H7 (cell line): ENCODE measurements at regions not wholly inside any gene's neighbourhood (a gene's known extent, or its start where the extent isn't known, plus 50 kb on each side); places are given as distances from the start of the nearest gene placed in this dataset.
A peak's percentile ranks its signal among the peaks of the same experiment; 100 is the strongest.
"Not testable (repeated sequence)": the region's sequence is repeated elsewhere in the genome, so short reads cannot be mapped to it uniquely, and the experiment has no call there.

Experiments
- DNase-seq: peaks from one replicate; pipeline ENCODE4 v3.0.0; 2012
- H3K27me3 ChIP-seq: 2 replicates; pipeline ENCODE4 v1.6.0; 2011; ENCODE audit warnings: mild to moderate bottlenecking, low read length; ENCODE audit not compliant: control insufficient read depth, insufficient read depth
- H3K36me3 ChIP-seq: replicated peaks from 2 replicates; pipeline ENCODE4 v1.5.1; 2011; ENCODE audit warnings: low read length; ENCODE audit not compliant: control insufficient read depth, insufficient read depth
- H3K4me3 ChIP-seq: 2 replicates; pipeline ENCODE4 v1.5.1; 2011; ENCODE audit warnings: low read depth, mild to moderate bottlenecking, control low read depth, low read length, moderate library complexity; ENCODE audit not compliant: insufficient read depth

DNA sequence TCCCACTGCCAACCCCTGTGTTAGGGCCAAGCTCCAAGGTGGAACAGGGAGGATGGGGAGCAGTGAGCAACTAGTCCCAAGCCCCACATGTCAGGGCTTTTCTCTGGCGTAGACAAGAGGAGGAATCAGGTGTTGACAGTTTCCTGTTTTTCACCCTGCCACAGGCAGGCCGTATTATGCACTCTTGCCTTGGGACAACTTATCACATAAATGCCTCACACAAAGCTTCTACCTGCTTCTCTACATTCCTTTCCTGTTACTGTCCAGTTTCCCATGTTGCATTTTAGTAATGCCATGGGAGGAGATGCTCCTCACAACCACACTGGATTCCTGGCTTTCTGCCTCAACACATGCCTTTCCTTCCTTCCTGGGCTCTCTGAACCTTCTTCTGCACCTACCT, 381.2 kb upstream of the ATP11B start:
- H3K27me3 ChIP-seq = no peaks in the 10 kb centered on the region
- DNase-seq = no peak

GRCh38 chr3:182413061-182413460, 380.2 kb upstream of the ATP11B start:
- DNase-seq = no peak
- H3K36me3 ChIP-seq = no peaks in the 10 kb centered on the region
- no peaks in the 10 kb centered on the region for H3K27me3 ChIP-seq
- no peak overlapping the region for H3K4me3 ChIP-seq

More for the DNA sequence above, 381.2 kb upstream of the ATP11B start:
- Histone ChIP-seq H3K4me3 (no peak overlapping the region), H3K36me3 (no peaks in the 10 kb centered on the region)

DNA sequence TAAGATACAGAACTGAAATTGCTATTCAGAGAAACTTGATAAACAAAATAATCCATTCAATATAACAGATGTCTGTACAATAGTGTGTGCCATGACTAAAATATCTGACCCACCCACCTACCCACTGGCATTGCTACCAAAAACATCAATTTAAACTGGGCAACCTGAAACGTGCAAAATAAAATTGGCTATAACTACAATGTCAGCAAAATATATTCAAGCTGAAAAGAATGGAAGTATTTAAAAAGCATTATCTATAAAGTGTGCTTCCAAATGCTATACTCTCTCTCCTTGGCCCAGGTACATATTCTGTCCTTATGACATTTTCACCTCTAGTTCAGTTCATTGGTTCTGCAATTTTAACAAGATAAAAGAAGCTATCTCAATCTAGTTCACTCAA, 379.6 kb upstream of the ATP11B start:
- DNase-seq = no peak
- Histone ChIP-seq H3K36me3 (no peaks in the 10 kb centered on the region), H3K27me3 (no peaks in the 10 kb centered on the region), H3K4me3 (no peak overlapping the region)

GRCh38 chr3:182414586-182414985, 378.7 kb upstream of the ATP11B start:
- no peak for DNase-seq
- Histone ChIP-seq H3K36me3 (no peaks in the 10 kb centered on the region), H3K27me3 (no peaks in the 10 kb centered on the region), H3K4me3 (no peak overlapping the region)

DNA sequence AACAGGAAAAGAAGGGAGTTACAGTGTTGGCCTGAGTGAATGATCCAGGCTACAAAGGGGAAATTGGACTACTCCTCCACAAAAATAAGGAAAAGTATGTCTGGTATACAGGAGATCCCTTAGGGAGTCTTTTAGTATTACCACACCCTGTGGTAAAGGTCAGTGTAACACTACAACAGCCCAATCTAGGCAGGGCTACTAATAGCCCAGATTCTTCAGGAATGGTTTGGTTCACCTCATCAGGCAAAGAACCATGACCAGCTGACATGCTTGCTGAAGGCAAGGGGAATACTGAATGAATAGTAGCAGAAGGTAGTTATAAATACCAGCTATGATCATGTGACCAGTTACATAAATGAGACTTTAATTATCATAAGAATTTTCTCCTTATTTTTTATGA, 372.6 kb upstream of the ATP11B start:
- no peak for DNase-seq
- H3K4me3 ChIP-seq = no peak overlapping the region
- no peaks in the 10 kb centered on the region for H3K27me3 ChIP-seq
- no peaks in the 10 kb centered on the region for H3K36me3 ChIP-seq

DNA sequence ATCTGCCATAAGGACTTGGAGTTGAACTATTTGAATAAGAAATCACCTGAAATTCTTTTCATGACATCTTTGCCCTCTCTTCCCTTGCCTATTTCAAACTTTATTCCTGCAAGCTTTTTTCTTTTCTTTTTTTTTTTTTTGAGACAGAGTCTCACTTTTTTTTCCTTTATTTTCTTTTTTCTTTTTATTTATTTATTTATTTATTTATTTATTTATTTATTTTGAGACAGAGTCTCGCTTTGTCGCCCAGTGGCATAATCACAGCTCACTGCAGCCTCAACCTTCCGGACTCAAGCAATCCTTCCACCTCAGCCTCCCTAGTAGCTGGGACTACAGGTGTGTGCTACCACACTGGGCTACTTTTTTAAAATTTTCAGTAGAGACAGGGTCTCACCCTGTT, 369.3 kb upstream of the ATP11B start:
- no peaks in the 10 kb centered on the region for H3K36me3 ChIP-seq
- no peak for DNase-seq
- no peaks in the 10 kb centered on the region for H3K27me3 ChIP-seq
- H3K4me3 ChIP-seq = no peak overlapping the region

DNA sequence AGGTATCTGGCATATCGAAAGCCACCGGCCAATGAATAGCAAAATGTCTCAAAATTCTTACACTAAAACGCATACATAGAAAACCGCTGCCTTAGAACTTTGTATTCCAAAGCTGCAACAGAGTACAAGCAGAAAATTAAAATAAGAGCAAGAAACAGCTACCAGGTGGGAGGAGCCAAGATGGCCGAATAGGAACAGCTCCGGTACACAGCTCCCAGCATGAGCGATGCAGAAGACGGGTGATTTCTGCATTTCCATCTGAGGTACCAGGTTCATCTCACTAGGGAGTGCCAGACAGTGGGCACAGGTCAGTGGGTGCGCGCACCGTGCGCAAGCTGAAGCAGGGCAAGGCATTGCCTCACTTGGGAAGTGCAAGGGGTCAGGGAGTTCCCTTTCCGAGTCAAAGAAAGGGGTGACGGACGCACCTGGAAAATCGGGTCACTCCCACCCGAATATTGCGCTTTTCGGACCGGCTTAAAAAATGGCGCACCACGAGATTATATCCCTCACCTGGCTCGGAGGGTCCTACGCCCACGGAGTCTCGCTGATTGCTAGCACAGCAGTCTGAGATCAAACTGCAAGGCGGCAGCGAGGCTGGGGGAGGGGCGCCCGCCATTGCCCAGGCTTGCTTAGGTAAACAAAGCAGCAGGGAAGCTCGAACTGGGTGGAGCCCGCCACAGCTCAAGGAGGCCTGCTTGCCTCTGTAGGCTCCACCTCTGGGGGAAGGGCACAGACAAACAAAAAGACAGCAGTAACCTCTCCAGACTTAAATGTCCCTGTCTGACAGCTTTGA, 367.2 kb upstream of the ATP11B start:
- not testable (repeated sequence) for DNase-seq, H3K27me3 ChIP-seq, H3K36me3 ChIP-seq
- peak overlapping the region; percentile 17; the same call in 1 of the 2 replicates for H3K4me3 ChIP-seq

- not testable (repeated sequence) for H3K4me3 ChIP-seq, DNase-seq
Measured at GRCh38 chr3:182431972-182432371, 361.3 kb upstream of the ATP11B start.

GRCh38 chr3:182435860-182436259, 357.4 kb upstream of the ATP11B start:
- no peaks in the 10 kb centered on the region for H3K27me3 ChIP-seq
- DNase-seq = no peak
- no peak overlapping the region for H3K4me3 ChIP-seq
- no peaks in the 10 kb centered on the region for H3K36me3 ChIP-seq

More at GRCh38 chr3:182431972-182432371, 361.3 kb upstream of the ATP11B start:
- not testable (repeated sequence) for H3K27me3 ChIP-seq, H3K36me3 ChIP-seq

DNA sequence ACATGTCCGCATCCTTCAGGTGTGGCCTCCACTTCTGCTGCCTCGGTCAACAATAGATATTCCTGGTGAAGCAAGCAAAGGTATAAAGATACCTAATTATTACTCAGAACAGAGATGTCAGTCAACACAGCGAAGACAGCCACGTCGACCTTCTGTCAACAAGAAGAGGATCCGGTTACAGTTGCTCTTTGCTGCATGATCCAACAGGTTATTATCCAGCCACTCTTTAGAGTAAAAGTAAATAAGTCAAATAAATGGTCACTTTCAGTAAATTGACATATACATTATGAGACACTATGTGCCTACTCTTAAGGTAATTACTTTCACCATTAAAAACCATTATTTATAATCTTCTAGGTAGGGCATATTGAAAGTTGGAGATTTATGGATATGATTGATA, 356.8 kb upstream of the ATP11B start:
- no peaks in the 10 kb centered on the region for H3K36me3 ChIP-seq
- no peak overlapping the region for H3K4me3 ChIP-seq
- DNase-seq = no peak
- H3K27me3 ChIP-seq = no peaks in the 10 kb centered on the region

- DNase-seq = no peak
- H3K4me3 ChIP-seq = no peak overlapping the region
- no peaks in the 10 kb centered on the region for H3K27me3 ChIP-seq
- H3K36me3 ChIP-seq = no peaks in the 10 kb centered on the region
Measured at GRCh38 chr3:182438398-182438797, 354.9 kb upstream of the ATP11B start.

GRCh38 chr3:182440101-182440500, 353.2 kb upstream of the ATP11B start:
- H3K27me3 ChIP-seq = no peaks in the 10 kb centered on the region
- DNase-seq = no peak
- no peaks in the 10 kb centered on the region for H3K36me3 ChIP-seq
- no peak overlapping the region for H3K4me3 ChIP-seq

DNA sequence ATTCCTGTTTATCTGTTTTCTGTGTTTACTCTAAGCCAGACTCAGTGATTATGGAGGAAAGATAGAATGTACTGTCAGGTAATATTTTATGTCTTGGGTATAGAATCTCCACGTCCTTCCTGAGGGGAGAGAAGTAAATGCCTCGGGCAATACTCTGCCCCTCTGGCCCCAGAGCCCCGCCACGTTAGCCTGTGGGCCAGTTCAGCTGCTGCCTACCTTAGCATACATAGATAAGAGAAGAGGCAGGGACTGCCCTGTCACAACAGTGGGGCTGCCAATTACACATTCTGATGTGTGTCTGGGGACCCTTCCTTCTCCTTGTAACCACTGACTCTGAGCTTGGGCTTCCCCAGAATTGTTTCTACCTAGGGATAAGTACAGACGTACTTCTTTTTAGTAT, 347.7 kb upstream of the ATP11B start:
- no peak overlapping the region for H3K4me3 ChIP-seq
- DNase-seq = no peak
- no peaks in the 10 kb centered on the region for H3K27me3 ChIP-seq
- no peaks in the 10 kb centered on the region for H3K36me3 ChIP-seq

- Histone ChIP-seq H3K4me3 (no peak overlapping the region), H3K27me3 (no peaks in the 10 kb centered on the region), H3K36me3 (no peaks in the 10 kb centered on the region)
- peak; percentile 17 for DNase-seq
Measured at GRCh38 chr3:182450942-182451787, 342.1 kb upstream of the ATP11B start.

GRCh38 chr3:182451871-182452270, 341.4 kb upstream of the ATP11B start:
- Histone ChIP-seq H3K4me3 (no peak overlapping the region), H3K36me3 (no peaks in the 10 kb centered on the region), H3K27me3 (no peaks in the 10 kb centered on the region)
- no peak for DNase-seq
